HG02571 (cell line): ENCODE measurements at regions not wholly inside any gene's neighbourhood (a gene's known extent, or its start where the extent isn't known, plus 50 kb on each side); places are given as distances from the start of the nearest gene placed in this dataset.
"Not testable (repeated sequence)": the region's sequence is repeated elsewhere in the genome, so short reads cannot be mapped to it uniquely, and the experiment has no call there.

Experiments
- ATAC-seq: cut with Tn5 transposase; IDR thresholded peaks from one replicate; pipeline ENCODE4 v1.9.1; 2021; ENCODE audit warnings: mild to moderate bottlenecking, moderate library complexity; ENCODE audit not compliant: unreplicated experiment

- ATAC-seq, result not testable (repeated sequence)
These were observed 77.5 kb downstream of the SNX5 start for GRCh38 chr20:17891131-17891530.

DNA sequence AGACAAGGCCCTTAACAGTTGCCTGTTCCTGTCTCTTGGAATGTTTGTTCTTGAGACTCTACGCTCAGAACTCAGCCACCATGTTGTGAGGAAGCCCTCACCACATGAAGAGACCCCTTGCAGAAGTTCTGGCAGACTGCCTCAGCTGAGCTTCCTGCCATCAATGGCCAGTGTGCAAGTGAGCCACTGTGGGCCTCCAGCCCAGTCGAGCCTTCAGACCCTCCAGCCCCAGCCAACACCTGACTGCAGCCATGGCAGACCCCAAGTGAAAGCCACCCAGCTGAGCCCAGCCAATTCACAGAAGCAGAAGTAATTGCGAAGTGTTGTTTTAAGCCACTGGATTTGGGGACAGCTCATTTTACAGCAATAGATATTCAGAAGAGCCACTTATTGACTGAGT lies 78.3 kb downstream of the SNX5 start:
- no peak for ATAC-seq

- ATAC-seq, result no peak
These were observed 79.4 kb downstream of the SNX5 start for GRCh38 chr20:17889226-17889625.

DNA sequence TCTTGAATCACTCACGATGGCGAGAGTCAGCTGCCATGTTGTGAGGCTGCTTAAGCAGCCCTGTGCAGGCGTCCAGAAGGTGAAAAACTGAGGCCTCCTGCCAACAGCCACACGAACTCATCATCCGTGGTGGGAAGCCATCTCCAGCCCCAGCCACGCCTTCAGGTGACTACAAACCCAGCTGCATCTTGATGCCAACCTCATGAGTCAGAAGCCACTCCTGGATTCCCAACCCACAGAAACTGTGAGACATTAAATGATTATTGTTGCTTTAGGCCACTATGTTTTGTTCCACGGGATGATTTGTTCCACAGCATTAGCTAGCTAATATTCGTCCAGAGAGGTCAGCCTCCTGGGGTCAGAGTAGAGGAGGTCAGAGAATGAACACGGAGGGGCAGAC lies 80.5 kb downstream of the SNX5 start:
- ATAC-seq, result no peak

GRCh38 chr20:17887331-17888030 lies 81.1 kb downstream of the SNX5 start:
- no peak for ATAC-seq

GRCh38 chr20:17885544-17885943 lies 83.0 kb downstream of the SNX5 start:
- ATAC-seq, result no peak

DNA sequence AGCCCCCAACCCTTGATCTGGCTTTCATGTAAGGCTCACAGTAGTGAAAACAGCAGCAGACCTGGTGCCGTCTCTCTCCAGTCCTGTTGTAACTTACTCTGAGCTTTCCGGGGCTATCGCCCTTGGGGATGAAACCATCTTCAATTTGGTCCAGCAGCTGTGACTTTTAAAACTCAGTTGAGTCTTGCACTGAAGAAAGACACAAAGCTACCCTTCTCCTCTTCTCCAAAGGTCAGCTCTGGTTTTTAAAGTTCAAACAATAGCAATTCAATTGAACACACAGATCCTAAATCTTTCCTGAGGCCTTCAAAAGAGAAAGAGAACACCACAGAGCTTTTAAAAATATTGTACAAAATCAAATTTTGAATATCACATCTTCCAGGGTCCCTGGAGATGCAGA lies 83.5 kb downstream of the SNX5 start:
- ATAC-seq, result no peak

DNA sequence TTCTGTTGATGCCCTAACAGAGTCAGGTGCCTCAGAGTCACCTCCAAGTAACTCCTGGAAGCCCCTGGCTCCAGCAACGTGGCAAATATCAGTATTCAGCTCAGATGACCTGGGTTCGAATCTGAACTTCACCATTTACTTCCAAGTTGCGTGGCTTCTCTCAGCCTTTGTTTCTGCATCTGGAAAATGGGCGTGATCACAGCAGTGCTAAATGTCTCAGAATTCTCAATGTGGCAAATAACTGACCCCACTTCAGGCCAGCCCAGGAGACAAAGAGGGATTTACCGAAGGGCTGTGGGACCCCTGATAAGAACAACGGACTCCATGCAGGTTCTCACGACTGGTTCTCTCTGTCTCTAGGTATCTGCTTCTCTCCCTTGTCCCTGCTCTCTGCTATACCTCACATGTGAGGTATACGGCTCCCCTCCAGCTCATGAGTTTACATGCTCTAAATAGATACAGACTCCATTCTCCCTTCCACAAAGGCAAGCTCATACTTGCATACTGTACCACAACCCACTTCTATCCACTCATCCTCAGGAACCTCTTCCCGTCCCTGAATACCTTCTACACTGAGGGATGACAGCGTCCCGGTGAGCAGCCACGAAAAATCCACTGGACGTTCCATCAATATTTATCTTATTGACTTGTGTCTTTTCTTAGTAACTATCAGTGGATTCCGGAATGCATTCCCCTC lies 84.1 kb downstream of the SNX5 start:
- ATAC-seq, result no peak

DNA sequence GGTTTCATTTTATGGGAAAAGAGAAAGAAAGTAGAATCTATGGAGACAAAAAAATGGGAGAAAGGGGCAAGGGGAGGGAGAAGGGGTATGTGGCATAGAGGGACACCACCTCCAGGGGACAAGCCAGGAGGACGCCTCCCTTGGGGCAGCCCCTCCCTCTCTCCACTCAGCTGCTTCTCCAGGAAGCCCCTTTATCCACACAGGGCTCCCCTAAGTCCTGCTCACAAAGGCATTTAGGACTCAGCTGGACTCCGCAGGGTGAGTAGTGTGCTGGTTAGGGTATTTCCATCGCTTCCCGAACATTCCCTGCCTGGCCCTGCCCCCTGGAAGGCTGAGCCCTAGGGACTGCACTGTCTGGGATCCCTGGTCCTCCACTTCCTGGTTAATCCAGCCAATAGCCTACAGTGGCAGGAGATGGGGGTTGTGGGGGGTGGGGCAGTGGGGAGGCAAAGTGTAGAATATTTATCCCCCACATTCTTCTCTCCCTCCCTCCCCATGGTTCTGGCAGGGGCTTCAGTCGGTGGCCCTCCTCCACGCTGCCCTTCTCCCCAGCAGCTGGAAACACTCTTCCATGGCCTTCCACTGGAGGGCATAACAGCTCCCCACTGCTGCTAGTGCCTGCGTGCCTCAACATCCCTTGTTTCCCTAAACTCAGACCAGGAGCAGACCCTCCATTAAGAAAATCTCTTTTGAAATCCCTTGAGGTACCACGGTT lies 84.8 kb downstream of the SNX5 start:
- ATAC-seq, result no peak

DNA sequence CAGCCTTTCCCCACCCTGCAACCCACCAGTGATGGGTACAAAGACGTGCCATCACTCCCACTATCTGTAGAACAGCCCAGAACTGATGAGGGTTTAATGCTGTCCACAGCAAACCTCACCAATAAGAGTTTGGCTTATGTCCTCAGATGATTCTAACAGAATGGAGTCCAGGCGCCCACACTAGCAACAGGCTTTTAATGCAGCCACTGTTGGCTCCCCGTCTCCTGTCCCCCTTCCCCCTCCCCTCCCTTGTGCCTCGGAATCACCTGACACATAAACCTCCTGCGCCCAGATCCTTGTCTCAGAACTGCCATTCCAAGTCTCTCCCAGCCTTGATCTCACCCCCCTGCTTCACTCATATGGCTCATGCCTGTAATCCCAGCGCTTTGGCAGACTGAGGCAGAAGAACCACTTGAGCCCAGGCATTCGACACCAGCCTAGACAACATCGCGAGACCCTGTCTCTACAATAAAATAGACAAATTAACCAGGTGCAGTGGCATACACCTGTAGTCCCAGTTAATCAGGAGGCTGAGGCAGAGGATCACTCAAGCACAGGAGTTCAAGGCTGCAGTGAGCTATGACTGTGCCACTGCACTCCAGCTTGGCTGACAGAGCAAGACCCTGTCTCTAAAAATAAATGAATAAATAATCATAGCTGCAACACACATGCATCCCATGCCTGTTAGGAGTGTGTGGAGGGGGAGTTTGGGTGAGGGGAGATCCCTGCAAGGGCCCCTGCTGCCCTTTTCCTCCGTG lies 85.6 kb downstream of the SNX5 start:
- ATAC-seq, result no peak

DNA sequence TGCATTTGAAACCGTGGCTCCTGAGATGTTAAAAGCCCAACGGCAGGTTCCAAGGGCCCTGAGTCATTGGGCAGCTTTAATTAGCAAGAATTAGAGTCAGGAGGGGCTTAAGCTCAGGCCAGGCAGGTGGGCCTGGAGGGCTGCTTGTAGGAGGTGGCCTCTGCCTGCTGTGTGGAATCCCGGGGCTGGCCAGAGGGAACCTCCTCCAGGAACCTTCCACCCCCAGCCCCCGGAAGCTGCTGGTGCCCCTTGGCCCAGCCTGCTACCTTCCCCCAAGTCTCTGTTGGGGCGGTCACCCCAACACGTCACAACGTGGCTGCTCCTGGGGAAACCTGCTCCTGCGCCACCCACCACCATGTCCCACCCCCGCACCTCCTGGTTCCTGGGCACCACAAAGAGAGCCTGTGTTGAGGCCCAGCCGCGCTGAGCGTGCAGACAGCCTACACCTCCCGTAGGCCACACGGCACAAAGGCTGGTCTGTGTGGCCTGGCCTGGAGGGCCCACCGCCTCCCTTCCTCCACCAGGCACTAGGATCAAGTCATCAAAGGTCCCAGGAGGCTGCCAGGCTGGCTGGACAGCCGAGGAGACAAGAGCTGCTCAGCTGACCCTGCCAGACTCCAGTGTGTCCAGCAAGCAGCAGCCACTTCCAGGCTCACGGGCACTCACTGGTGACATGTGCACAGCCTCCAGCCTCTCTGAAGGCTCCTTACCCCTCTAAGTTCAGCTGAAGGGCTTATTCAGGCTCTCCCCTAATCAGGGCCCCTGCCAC lies 86.3 kb downstream of the SNX5 start:
- ATAC-seq, result no peak

GRCh38 chr20:17881741-17882064 lies 86.9 kb downstream of the SNX5 start:
- ATAC-seq, result no peak

- ATAC-seq, result no peak
These were observed 89.5 kb downstream of the SNX5 start for GRCh38 chr20:17878912-17879602.

DNA sequence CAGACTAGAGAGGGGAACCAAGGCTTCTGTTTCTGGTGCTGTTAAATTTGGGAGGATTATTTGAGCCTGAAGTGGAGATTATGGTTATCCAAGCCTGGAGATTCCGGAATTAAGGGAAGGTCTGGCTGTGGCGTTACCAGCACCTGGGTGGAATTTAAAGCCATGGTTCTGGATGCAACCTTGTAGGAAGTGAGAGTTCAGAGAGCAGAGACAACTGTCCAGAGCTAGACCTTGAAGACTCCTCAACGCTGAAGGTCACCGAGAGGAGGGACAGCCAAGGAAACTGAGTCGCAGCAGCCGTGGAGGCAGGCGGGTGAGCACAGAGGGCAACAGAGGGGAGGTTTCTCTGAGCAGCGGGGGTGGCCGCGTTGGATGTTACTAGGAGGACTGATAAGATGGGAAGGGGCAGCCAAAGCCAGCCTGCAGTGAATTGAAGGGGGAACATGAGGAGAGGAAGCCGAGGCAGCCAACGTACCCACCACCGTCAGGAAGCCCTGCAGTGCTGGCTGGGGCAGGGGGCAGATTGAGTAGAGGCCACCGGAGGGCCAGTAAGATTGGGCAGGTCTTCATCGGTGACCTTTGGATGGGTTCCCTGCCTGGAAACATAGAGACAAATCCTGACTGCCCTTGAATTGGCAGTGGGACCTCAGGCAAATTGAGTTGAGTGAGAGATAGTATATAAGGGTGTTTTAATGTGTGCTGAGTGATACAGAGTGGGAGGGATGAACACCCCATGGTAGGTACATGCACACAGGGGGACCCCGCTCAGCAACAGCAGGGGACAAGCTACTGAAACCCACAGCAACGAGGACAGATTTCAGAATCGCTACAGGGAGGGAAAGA lies 90.3 kb downstream of the SNX5 start:
- ATAC-seq, result no peak

DNA sequence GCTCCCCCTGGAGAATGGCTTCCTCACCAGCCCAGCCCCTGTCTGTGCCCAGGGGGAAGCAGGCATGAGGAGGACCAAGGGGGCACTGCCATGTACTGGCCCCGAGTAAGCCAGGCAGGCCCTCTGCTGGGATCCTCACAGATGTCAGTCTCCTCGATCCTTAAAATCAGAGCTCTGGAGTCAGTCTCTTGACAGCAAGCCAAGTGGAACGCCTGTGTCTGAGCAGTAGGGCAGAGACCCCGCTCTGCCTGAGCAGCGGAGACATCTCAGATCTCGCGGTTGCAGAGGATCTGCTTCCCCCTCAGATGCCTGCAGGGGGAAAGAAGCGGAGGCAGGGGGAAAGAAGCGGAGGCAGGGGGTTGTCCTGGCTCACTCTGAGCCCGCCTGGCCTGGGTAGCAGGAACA lies 92.6 kb downstream of the SNX5 start:
- no peak for ATAC-seq

- ATAC-seq, result no peak
These were observed 93.3 kb downstream of the SNX5 start for GRCh38 chr20:17875106-17875980.

GRCh38 chr20:17874271-17875105 lies 94.1 kb downstream of the SNX5 start:
- ATAC-seq, result no peak
